NCI-H2107 treated with DMSO at 0.1 percent for 48 hours (cell line): ENCODE measurements at regions not wholly inside any gene's neighbourhood (a gene's known extent, or its start where the extent isn't known, plus 50 kb on each side); places are given as distances from the start of the nearest gene placed in this dataset.

ENCODE experiments used
- DNase-seq: peaks from one replicate; lab custom pipeline; 2025; ENCODE audit not compliant: unreplicated experiment; lab: John Stamatoyannopoulos, UW

- peak; percentile 46 for DNase-seq
Measured at GRCh38 chr18:77736842-77737241, 487.2 kb downstream of the GALR1 start.

- peak; percentile 46 for DNase-seq
Measured at GRCh38 chr18:77737405-77737804, 487.8 kb downstream of the GALR1 start.

GRCh38 chr18:77749089-77749488 is 499.4 kb downstream of the GALR1 start:
- no peak for DNase-seq

- no peak for DNase-seq
Measured at GRCh38 chr18:77750006-77750405, 500.4 kb downstream of the GALR1 start.

GRCh38 chr18:77754475-77755044 is 504.9 kb downstream of the GALR1 start:
- DNase-seq: peak; percentile 91

- peak; percentile 46 for DNase-seq
Measured at GRCh38 chr18:77755187-77755586, 505.5 kb downstream of the GALR1 start.

GRCh38 chr18:77761332-77761731 is 511.7 kb downstream of the GALR1 start:
- DNase-seq: no peak

GRCh38 chr18:77762014-77762413 is 512.4 kb downstream of the GALR1 start:
- DNase-seq: no peak

GRCh38 chr18:77762642-77763041 is 513.0 kb downstream of the GALR1 start:
- peak; percentile 37 for DNase-seq

- no peak for DNase-seq
Measured at GRCh38 chr18:77763530-77764145, 514.0 kb downstream of the GALR1 start.

- peak; percentile 94 for DNase-seq
Measured at GRCh38 chr18:77765468-77765867, 515.8 kb downstream of the GALR1 start.

- DNase-seq: no peak
Measured at GRCh38 chr18:77766421-77766820, 516.8 kb downstream of the GALR1 start.

- DNase-seq: peak; percentile 93
Measured at GRCh38 chr18:77772177-77772576, 522.5 kb downstream of the GALR1 start.

- no peak for DNase-seq
Measured at GRCh38 chr18:77776104-77776503, 526.5 kb downstream of the GALR1 start.

GRCh38 chr18:77777163-77777562 is 527.5 kb downstream of the GALR1 start:
- no peak for DNase-seq

GRCh38 chr18:77784759-77785379 is 535.2 kb downstream of the GALR1 start:
- DNase-seq: peak; percentile 99

- DNase-seq: no peak
Measured at GRCh38 chr18:77785415-77785975, 535.8 kb downstream of the GALR1 start.

GRCh38 chr18:77803024-77803423 is 553.4 kb downstream of the GALR1 start:
- no peak for DNase-seq

GRCh38 chr18:77804382-77804781 is 554.7 kb downstream of the GALR1 start:
- no peak for DNase-seq

- DNase-seq: no peak
Measured at GRCh38 chr18:77807650-77808049, 558.0 kb downstream of the GALR1 start.

- peak; percentile 99 for DNase-seq
Measured at GRCh38 chr18:77811503-77811902, 561.9 kb downstream of the GALR1 start.

- DNase-seq: no peak
Measured at GRCh38 chr18:77815666-77816338, 566.2 kb downstream of the GALR1 start.
